ENCODE measurements at regions not wholly inside any gene's neighbourhood (a gene's known extent, or its start where the extent isn't known, plus 50 kb on each side); places are given as distances from the start of the nearest gene placed in this dataset.
"Not testable (repeated sequence)": the region's sequence is repeated elsewhere in the genome, so short reads cannot be mapped to it uniquely, and the experiment has no call there.

DNA sequence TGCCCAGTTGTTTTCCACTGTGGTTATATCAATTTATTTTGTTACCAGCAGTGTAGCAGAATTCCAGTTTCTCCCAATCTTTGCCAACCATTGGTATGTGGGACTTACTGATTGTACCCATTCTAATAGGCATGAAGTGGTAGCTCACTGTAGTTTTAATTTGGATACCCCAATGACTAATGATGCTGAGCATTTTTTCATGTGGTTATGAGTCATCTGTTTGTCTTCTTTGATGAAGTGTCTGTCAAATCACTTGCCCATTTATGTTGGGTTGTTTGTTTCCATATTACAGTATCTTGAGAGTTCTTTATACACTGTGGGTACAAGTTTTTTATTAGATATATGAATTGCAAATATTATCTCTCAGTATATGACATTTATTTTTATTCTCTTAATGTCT is 644.3 kb downstream of the NR2F2 start:
- no peak overlapping the region for H3K4me3 ChIP-seq (ENCODE audit: low read depth, low read length)
- TF ChIP-seq, protein P1, sequence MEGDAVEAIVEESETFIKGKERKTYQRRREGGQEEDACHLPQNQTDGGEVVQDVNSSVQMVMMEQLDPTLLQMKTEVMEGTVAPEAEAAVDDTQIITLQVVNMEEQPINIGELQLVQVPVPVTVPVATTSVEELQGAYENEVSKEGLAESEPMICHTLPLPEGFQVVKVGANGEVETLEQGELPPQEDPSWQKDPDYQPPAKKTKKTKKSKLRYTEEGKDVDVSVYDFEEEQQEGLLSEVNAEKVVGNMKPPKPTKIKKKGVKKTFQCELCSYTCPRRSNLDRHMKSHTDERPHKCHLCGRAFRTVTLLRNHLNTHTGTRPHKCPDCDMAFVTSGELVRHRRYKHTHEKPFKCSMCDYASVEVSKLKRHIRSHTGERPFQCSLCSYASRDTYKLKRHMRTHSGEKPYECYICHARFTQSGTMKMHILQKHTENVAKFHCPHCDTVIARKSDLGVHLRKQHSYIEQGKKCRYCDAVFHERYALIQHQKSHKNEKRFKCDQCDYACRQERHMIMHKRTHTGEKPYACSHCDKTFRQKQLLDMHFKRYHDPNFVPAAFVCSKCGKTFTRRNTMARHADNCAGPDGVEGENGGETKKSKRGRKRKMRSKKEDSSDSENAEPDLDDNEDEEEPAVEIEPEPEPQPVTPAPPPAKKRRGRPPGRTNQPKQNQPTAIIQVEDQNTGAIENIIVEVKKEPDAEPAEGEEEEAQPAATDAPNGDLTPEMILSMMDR (IDR thresholded peaks at IDR 0.05; ENCODE audit: insufficient read depth, low read depth, low read length) = no peak
- no peak for DNase-seq (ENCODE audit: low read depth)

DNA sequence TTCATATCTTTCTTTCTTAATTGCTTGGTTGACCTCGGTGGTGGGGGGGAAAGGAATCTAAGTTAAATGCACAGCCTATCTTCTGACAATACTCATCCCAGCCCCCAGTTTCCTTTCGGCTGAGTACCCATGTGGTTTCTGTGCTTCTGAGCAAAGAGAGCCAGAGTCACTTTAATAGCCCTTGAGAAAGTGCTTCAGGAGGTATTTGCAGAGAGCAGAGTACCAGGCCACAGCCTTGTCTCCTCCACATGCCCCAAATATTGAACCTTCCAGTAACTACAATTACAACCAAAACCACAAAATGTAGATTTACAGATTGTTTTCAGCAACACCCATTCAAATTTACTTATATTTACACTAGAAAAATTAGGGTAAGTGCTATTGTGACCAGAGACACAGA is 647.4 kb downstream of the NR2F2 start:
- no peak overlapping the region for H3K4me3 ChIP-seq (ENCODE audit: low read depth, low read length)
- DNase-seq (ENCODE audit: low read depth) = peak; percentile 28
- TF ChIP-seq, protein P1 (IDR thresholded peaks at IDR 0.05; ENCODE audit: insufficient read depth, low read depth, low read length) = no peak

DNA sequence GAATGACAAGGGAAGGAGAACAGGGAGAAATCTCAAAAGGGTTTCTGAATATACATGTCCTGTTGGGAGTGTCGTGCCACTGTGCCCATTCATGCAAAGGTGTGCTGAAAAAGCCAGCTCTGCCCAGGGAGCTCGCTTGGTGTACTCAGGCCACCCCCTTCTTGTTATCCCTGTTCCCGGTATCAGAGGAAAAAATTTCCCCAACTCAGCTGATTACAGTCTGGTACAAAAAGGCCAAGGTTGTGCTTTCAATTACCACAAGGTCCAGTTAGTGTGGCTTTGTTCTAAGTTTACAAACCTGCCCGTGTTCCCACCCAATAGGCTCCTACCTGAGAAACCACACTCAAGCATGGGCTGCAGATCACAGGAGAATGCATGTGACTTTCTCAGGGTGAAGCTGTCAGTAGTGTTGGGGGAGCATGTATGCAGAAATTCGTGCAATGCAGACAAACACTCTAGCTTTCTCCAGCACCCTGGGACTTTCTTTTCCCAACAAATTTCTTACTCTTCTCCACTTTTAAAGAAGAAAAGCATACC is 648.5 kb downstream of the NR2F2 start:
- no peak for DNase-seq (ENCODE audit: low read depth)
- TF ChIP-seq, protein P1 (IDR thresholded peaks at IDR 0.05; ENCODE audit: insufficient read depth, low read depth, low read length) = no peak
- no peak overlapping the region for H3K4me3 ChIP-seq (ENCODE audit: low read depth, low read length)

DNA sequence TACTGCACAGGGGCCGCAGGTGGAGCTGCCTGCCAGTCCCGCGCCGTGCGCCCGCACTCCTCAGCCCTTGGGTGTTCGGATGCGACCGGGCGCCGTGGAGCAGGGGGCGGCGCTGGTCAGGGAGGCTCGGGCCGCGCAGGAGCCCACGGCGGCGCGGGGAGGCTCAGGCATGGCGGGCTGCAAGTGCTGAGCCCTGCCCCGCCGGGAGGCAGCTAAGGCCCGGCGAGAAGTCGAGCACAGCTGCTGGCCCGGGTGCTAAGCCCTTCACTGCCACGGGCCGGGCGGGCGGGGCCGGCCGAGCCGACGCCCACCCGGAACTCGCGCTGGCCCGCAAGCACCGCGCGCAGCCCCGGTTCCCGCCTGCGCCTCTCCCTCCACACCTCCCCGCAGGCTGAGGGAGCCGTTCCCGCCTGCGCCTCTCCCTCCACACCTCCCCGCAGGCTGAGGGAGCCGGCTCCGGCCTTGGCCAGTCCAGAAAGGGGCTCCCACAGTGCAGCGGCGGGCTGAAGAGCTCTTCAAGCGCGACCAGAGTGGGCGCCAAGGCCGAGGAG is 653.7 kb downstream of the NR2F2 start:
- DNase-seq (ENCODE audit: low read depth); H3K4me3 ChIP-seq (ENCODE audit: low read depth, low read length): not testable (repeated sequence)

DNA sequence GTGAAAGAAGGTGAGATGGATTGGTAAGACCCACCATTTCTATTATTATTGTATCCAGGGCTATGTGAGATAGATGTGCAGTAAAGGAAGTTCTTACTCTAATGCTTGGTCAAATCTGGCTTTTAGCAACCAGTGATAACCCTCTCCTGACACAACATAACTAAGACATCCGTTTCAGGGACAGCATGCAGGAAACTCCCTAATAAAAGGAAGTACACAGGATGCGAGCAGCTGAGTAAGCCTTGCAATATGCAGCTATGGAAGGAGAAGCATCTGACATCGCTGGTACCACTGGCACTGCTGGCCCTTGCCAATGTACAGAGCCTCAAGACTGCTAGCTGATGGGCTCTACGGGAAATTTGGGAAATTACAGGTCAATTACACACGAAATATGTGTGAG is 662.3 kb downstream of the NR2F2 start:
- no peak for DNase-seq (ENCODE audit: low read depth)
- no peak overlapping the region for H3K4me3 ChIP-seq (ENCODE audit: low read depth, low read length)
- TF ChIP-seq, protein P1 (IDR thresholded peaks at IDR 0.05; ENCODE audit: insufficient read depth, low read depth, low read length) = no peak

DNA sequence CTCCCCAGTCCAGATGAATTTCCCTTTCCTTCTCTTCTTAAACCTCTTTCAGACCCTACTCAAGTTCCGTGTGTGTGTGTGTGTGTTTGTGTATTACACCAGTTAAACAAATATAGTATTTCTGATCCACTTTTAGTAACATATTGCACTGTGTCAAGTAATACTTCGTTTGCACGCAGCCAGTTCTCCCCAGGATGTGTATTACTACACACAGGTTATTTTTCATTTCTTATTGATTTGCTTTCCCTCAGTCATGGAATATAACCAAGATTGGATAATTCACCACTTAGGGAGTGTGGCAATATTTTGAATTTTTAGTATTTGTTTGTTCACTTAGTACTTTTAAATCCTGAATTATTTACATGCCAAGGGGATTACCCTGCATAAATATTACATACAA is 667.0 kb downstream of the NR2F2 start:
- H3K4me3 ChIP-seq (ENCODE audit: low read depth, low read length) = no peak overlapping the region
- no peak for DNase-seq (ENCODE audit: low read depth)
- TF ChIP-seq, protein P1 (IDR thresholded peaks at IDR 0.05; ENCODE audit: insufficient read depth, low read depth, low read length) = no peak

DNA sequence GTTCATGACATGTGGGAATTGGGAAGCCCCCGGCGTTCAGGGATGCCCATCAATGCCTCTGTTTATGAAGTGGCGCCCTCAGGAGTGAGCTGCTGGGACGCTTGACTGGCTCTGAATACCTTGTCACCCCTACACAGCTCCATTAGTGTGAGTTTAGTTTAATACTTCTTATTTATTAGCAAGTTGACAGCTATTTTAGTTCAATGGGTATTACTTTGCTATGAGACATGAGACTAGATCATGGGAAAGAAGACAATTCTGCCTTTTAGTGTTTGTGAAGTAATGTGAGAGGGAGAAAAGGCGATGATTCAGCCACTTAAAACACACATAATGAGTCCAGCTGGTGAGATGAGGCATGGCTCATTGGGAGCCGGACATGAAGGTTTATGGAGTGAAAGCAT is 678.5 kb downstream of the NR2F2 start:
- TF ChIP-seq, protein P1 (IDR thresholded peaks at IDR 0.05; ENCODE audit: insufficient read depth, low read depth, low read length) = no peak
- H3K4me3 ChIP-seq (ENCODE audit: low read depth, low read length) = no peak overlapping the region
- DNase-seq (ENCODE audit: low read depth) = no peak

Measured in fibroblast of villous mesenchyme (primary cell).